ENCODE measurements at regions not wholly inside any gene's neighbourhood (a gene's known extent, or its start where the extent isn't known, plus 50 kb on each side); places are given as distances from the start of the nearest gene placed in this dataset.

- Histone ChIP-seq H3K4me1 (ENCODE audit: control insufficient read depth in 5 of 5, insufficient read depth in 5 of 5, low read length in 5 of 5) (no peaks in the 10 kb centered on the region), H3K9me3 (ENCODE audit: control insufficient read depth in 4 of 4, insufficient read depth in 3 of 4, low read length in 3 of 4) (peaks cover 0 to 5% (median under 1%) of the 10 kb centered on the region in 4 donors), H3K4me3 (no peak overlapping the region), H3K9ac (ENCODE audit: insufficient read depth in 1 of 2, low read length in 2 of 2) (no peak overlapping the region), H3K27ac (ENCODE audit: low read depth in 1 of 2, low read length in 1 of 2) (no peak overlapping the region), H3K27me3 (ENCODE audit: control insufficient read depth in 3 of 3, insufficient read depth in 3 of 3, low read length in 2 of 3) (no peaks in the 10 kb centered on the region), H3K36me3 (ENCODE audit: control insufficient read depth in 4 of 4, insufficient read depth in 4 of 4, low read length in 4 of 4) (no peaks in the 10 kb centered on the region)
- TF ChIP-seq CTCF (IDR thresholded peaks at IDR 0.05; ENCODE audit: control extremely low read depth, extremely low read depth), result no peak
- ATAC-seq (ENCODE audit: insufficient read depth, low FRiP score), result no peak
- DNase-seq, result no peak
Measured at GRCh38 chr21:35868869-35869223, 191.5 kb downstream of the SETD4 start.

- no peaks in the 10 kb centered on the region for H3K27me3 ChIP-seq (ENCODE audit: control insufficient read depth in 3 of 3, insufficient read depth in 3 of 3, low read length in 2 of 3)
- 72 to 80% methylated on average over 10 of the region's 10 CpGs for WGBS, 2 donors
- no peak overlapping the region for H3K9ac ChIP-seq (ENCODE audit: insufficient read depth in 1 of 2, low read length in 2 of 2)
- H3K27ac ChIP-seq (ENCODE audit: low read depth in 1 of 2, low read length in 1 of 2), result no peak overlapping the region
- TF ChIP-seq CTCF (IDR thresholded peaks at IDR 0.05; ENCODE audit: control extremely low read depth, extremely low read depth), result no peak
- ATAC-seq (ENCODE audit: insufficient read depth, low FRiP score), result no peak
- H3K9me3 ChIP-seq (ENCODE audit: control insufficient read depth in 4 of 4, insufficient read depth in 3 of 4, low read length in 3 of 4), result peaks cover 0 to 5% (median under 1%) of the 10 kb centered on the region in 4 donors
- H3K36me3 ChIP-seq (ENCODE audit: control insufficient read depth in 4 of 4, insufficient read depth in 4 of 4, low read length in 4 of 4), result no peaks in the 10 kb centered on the region
- DNase-seq, result no peak
- H3K4me1 ChIP-seq (ENCODE audit: control insufficient read depth in 5 of 5, insufficient read depth in 5 of 5, low read length in 5 of 5), result no peaks in the 10 kb centered on the region
- no peak overlapping the region for H3K4me3 ChIP-seq
Measured at GRCh38 chr21:35868005-35868868, 192.1 kb downstream of the SETD4 start.

GRCh38 chr21:35864039-35864438, 196.3 kb downstream of the SETD4 start:
- Histone ChIP-seq H3K27me3 (ENCODE audit: control insufficient read depth in 3 of 3, insufficient read depth in 3 of 3, low read length in 2 of 3) (no peaks in the 10 kb centered on the region), H3K9ac (ENCODE audit: insufficient read depth in 1 of 2, low read length in 2 of 2) (no peak overlapping the region), H3K4me3 (no peak overlapping the region), H3K36me3 (ENCODE audit: control insufficient read depth in 4 of 4, insufficient read depth in 4 of 4, low read length in 4 of 4) (no peaks in the 10 kb centered on the region), H3K9me3 (ENCODE audit: control insufficient read depth in 4 of 4, insufficient read depth in 3 of 4, low read length in 3 of 4) (peaks cover 0 to 5% (median 2%) of the 10 kb centered on the region in 4 donors), H3K27ac (ENCODE audit: low read depth in 1 of 2, low read length in 1 of 2) (no peak overlapping the region), H3K4me1 (ENCODE audit: control insufficient read depth in 5 of 5, insufficient read depth in 5 of 5, low read length in 5 of 5) (peaks cover 0 to 1% (median 0%) of the 10 kb centered on the region in 5 donors)
- ATAC-seq (ENCODE audit: insufficient read depth, low FRiP score) (no peak), DNase-seq (no peak)
- 73 to 81% methylated on average over 4 of the region's 4 CpGs for WGBS, 2 donors
- TF ChIP-seq CTCF (IDR thresholded peaks at IDR 0.05; ENCODE audit: control extremely low read depth, extremely low read depth), result no peak
